Loucy (cell line): ENCODE measurements at regions not wholly inside any gene's neighbourhood (a gene's known extent, or its start where the extent isn't known, plus 50 kb on each side); places are given as distances from the start of the nearest gene placed in this dataset.

Source experiments
- CTCF ChIP-seq: fragments of 200-600 bp; sonication (generic); conservative IDR thresholded peaks from 2 replicates; pipeline ENCODE4 v1.5.1; 2014; ENCODE audit warnings: mild to moderate bottlenecking, antibody characterized with exemption, low read length
- EZH2phosphoT487 ChIP-seq: fragments of 200-600 bp; IDR thresholded peaks from 2 replicates; pipeline ENCODE4 v1.6.1; 2018; ENCODE audit warnings: antibody characterized with exemption, mild to moderate bottlenecking, moderate library complexity, borderline replicate concordance

DNA sequence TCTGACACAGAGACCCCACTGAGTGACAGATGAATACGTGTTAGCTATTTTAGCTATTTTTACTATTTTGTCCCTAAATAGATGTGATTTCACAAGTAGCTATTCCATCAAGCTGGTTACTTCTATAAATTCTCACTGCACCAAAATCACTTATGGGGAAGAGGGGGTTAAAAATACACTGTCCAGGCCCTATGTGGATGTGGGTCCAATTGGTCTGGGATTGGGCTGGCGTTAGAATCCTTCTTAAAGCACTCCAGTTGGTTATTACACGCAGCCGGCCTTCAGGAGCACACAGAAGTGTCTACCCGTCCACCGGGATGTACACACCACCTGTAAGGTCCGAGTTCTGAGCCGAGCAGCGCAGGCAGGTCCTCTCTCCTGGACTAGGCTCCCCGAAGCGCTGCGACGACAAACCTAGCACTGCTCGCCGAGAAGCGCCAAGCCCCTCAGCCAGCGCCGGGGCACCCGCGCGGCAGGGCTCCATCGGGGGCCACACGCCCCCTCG lies 222.3 kb upstream of the MKLN1 start:
- TF ChIP-seq CTCF (no peak), EZH2phosphoT487 (no peak)
